ENCODE measurements at regions not wholly inside any gene's neighbourhood (a gene's known extent, or its start where the extent isn't known, plus 50 kb on each side); places are given as distances from the start of the nearest gene placed in this dataset.
"Not testable (repeated sequence)": the region's sequence is repeated elsewhere in the genome, so short reads cannot be mapped to it uniquely, and the experiment has no call there.

DNA sequence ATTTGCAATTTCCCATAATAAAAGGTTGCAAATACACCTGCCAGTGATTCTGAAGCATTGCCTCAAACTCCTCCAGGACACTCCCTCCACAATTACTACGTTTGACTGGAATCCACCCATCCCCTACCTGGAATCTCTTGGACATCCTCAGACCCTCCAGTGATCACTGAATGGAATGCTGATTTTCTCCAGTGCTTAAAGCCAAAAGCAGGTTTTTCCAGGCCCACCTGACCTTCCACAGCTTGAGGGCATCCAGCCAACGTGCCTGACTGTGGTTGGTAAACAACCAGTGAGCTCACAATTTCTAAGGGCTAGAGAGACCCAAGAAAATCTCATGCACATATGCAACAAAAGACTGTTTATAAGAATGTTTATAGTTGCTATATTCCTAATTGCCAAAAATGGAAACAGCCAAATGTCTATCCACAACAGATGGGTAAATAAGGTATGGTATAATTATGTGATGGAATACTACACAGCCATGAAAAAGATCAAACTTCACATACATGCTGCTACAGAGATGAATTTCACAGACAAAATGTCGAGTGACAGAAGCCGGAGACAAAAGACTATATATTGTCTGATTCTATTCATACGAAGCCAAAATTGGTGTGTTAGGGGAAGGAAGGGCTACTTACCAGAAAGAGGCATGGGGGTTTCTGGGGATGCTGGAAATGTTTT, 147.1 kb upstream of the RREB1 start:
- H3K79me2 ChIP-seq (ENCODE audit: low read depth) = no peaks in the 10 kb centered on the region
- H3K36me3 ChIP-seq = no peaks in the 10 kb centered on the region
- no peak overlapping the region for H2AFZ ChIP-seq (replicated peaks)
- no peaks in the 10 kb centered on the region for H3K36me3 Mint-ChIP-seq
- H3K4me3 ChIP-seq = no peak overlapping the region
- no peak overlapping the region for H3K4me3 Mint-ChIP-seq
- no peak for DNase-seq (ENCODE audit: low spot score)
- no peaks in the 10 kb centered on the region for H3K9me3 Mint-ChIP-seq
- TF ChIP-seq, protein P1, sequence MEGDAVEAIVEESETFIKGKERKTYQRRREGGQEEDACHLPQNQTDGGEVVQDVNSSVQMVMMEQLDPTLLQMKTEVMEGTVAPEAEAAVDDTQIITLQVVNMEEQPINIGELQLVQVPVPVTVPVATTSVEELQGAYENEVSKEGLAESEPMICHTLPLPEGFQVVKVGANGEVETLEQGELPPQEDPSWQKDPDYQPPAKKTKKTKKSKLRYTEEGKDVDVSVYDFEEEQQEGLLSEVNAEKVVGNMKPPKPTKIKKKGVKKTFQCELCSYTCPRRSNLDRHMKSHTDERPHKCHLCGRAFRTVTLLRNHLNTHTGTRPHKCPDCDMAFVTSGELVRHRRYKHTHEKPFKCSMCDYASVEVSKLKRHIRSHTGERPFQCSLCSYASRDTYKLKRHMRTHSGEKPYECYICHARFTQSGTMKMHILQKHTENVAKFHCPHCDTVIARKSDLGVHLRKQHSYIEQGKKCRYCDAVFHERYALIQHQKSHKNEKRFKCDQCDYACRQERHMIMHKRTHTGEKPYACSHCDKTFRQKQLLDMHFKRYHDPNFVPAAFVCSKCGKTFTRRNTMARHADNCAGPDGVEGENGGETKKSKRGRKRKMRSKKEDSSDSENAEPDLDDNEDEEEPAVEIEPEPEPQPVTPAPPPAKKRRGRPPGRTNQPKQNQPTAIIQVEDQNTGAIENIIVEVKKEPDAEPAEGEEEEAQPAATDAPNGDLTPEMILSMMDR (IDR thresholded peaks at IDR 0.05) = no peak
- no peak for TF ChIP-seq EZH2phosphoT487 (IDR thresholded peaks at IDR 0.05)
- H3F3A ChIP-seq (ENCODE audit: low read depth) = no peaks in the 10 kb centered on the region
- no peak overlapping the region for H3K27ac ChIP-seq
- H3K27me3 ChIP-seq = no peaks in the 10 kb centered on the region
- H3K9me3 ChIP-seq (ENCODE audit: low read depth) = no peaks in the 10 kb centered on the region
- H3K27me3 Mint-ChIP-seq (ENCODE audit: insufficient read depth, low read depth) = no peaks in the 10 kb centered on the region
- H3K9ac ChIP-seq = no peak overlapping the region
- no peaks in the 10 kb centered on the region for H3K4me1 ChIP-seq
- no peak overlapping the region for H3K4me2 ChIP-seq
- H3K27ac Mint-ChIP-seq = no peak overlapping the region
- no peaks in the 10 kb centered on the region for H4K20me1 ChIP-seq (ENCODE audit: low read depth)
- no peaks in the 10 kb centered on the region for H3K4me1 Mint-ChIP-seq

DNA sequence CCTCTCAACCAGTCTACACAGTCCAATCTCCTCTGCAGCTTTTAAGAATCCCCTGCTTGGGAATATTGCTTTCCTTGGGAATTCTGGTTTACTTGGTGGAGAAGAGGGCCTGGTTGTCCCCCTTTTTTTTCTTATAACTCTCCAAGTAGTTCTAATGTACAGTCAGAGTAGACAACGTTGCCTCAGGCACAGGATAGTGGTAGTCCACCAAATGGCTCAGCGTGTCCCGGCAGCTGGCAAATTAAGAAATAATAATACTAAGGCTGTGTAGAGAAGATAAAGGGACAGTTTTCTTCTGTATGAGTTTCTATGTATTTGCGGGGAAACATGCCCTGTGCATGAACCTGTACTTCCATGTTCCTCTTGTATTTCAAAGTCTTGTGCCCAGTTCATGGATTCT, 145.7 kb upstream of the RREB1 start:
- Histone ChIP-seq H3K4me1 (no peaks in the 10 kb centered on the region), H4K20me1 (ENCODE audit: low read depth) (no peaks in the 10 kb centered on the region), H3K4me2 (no peak overlapping the region), H2AFZ (replicated peaks) (no peak overlapping the region), H3K9ac (no peak overlapping the region), H3K36me3 (no peaks in the 10 kb centered on the region), H3F3A (ENCODE audit: low read depth) (no peaks in the 10 kb centered on the region), H3K4me3 (no peak overlapping the region), H3K27me3 (no peaks in the 10 kb centered on the region), H3K27ac (no peak overlapping the region), H3K79me2 (ENCODE audit: low read depth) (no peaks in the 10 kb centered on the region), H3K9me3 (ENCODE audit: low read depth) (no peaks in the 10 kb centered on the region)
- no peak overlapping the region for H3K4me3 Mint-ChIP-seq
- H3K27me3 Mint-ChIP-seq (ENCODE audit: insufficient read depth, low read depth) = no peaks in the 10 kb centered on the region
- no peak for DNase-seq (ENCODE audit: low spot score)
- H3K27ac Mint-ChIP-seq = no peak overlapping the region
- no peaks in the 10 kb centered on the region for H3K9me3 Mint-ChIP-seq
- TF ChIP-seq EZH2 (IDR thresholded peaks at IDR 0.05) = no peak
- no peak for TF ChIP-seq EZH2phosphoT487 (IDR thresholded peaks at IDR 0.05)
- TF ChIP-seq, protein P1 (IDR thresholded peaks at IDR 0.05) = no peak
- H3K4me1 Mint-ChIP-seq = no peaks in the 10 kb centered on the region
- H3K36me3 Mint-ChIP-seq = no peaks in the 10 kb centered on the region

DNA sequence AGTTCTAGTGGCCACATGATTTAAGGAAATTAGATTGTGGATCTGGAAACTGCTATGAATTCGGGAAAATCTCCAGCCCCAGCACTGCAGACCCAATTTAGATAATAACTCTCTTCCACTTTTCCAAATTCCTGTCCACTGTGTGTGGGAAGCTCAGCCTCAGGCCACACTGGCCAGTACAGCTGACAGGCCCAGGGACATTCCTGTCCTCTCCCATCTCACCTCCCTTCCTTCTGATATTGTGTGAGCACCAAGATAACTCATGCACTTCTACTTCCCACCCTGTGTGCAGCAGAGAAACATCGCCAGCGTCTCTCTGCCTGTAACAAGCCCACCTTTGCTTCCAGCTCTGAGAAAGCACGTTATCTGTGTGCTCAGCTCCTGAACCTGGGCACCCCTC, 145.1 kb upstream of the RREB1 start:
- no peak overlapping the region for H3K4me3 ChIP-seq
- Mint-ChIP-seq H3K4me1 (no peaks in the 10 kb centered on the region), H3K27me3 (ENCODE audit: insufficient read depth, low read depth) (no peaks in the 10 kb centered on the region), H3K36me3 (no peaks in the 10 kb centered on the region), H3K4me3 (no peak overlapping the region), H3K27ac (no peak overlapping the region), H3K9me3 (no peaks in the 10 kb centered on the region)
- TF ChIP-seq EZH2phosphoT487 (IDR thresholded peaks at IDR 0.05) (no peak), EZH2 (IDR thresholded peaks at IDR 0.05) (no peak)
- TF ChIP-seq, protein P1 (IDR thresholded peaks at IDR 0.05) = no peak
- no peak for DNase-seq (ENCODE audit: low spot score)
- no peak overlapping the region for H3K27ac ChIP-seq
- H3K4me1 ChIP-seq = no peaks in the 10 kb centered on the region
- H3K9ac ChIP-seq = no peak overlapping the region
- no peaks in the 10 kb centered on the region for H3K9me3 ChIP-seq (ENCODE audit: low read depth)
- no peak overlapping the region for H3K4me2 ChIP-seq
- no peaks in the 10 kb centered on the region for H3K79me2 ChIP-seq (ENCODE audit: low read depth)
- H3K27me3 ChIP-seq = no peaks in the 10 kb centered on the region
- H2AFZ ChIP-seq (replicated peaks) = no peak overlapping the region
- no peaks in the 10 kb centered on the region for H3F3A ChIP-seq (ENCODE audit: low read depth)
- no peaks in the 10 kb centered on the region for H4K20me1 ChIP-seq (ENCODE audit: low read depth)
- no peaks in the 10 kb centered on the region for H3K36me3 ChIP-seq

DNA sequence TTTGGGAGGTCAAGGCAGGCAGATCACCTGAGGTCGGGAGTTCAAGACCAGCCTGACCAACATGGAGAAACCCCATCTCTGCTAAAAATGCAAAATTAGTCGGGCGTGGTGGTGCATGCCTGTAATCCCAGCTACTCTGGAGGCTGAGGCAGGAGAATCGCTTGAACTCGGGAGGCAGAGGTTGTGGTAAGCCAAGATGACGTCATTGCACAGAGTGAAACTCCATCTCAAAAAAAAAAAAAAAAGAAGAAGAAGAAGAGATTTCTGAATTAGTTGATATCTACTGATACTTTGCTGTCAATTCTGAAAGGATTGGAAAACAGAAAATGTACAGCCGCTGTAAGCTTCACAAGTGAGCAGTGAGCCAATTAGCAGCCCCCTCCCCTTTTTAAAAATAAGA, 144.4 kb upstream of the RREB1 start:
- H3K36me3 ChIP-seq; H3K4me2 ChIP-seq; H3K4me3 Mint-ChIP-seq; H3K27me3 ChIP-seq; H3K4me3 ChIP-seq; H3K27ac ChIP-seq; H3K36me3 Mint-ChIP-seq; H3K9ac ChIP-seq; H3K4me1 Mint-ChIP-seq; H3F3A ChIP-seq (ENCODE audit: low read depth); H3K9me3 Mint-ChIP-seq; H3K4me1 ChIP-seq; H2AFZ ChIP-seq (replicated peaks); DNase-seq (ENCODE audit: low spot score); H3K27me3 Mint-ChIP-seq (ENCODE audit: insufficient read depth, low read depth); H4K20me1 ChIP-seq (ENCODE audit: low read depth); H3K79me2 ChIP-seq (ENCODE audit: low read depth); H3K27ac Mint-ChIP-seq; H3K9me3 ChIP-seq (ENCODE audit: low read depth): not testable (repeated sequence)

Measured in neural progenitor cell (in vitro differentiated cells).